NCI-H510A (cell line): ENCODE measurements at regions not wholly inside any gene's neighbourhood (a gene's known extent, or its start where the extent isn't known, plus 50 kb on each side); places are given as distances from the start of the nearest gene placed in this dataset.
"Not testable (repeated sequence)": the region's sequence is repeated elsewhere in the genome, so short reads cannot be mapped to it uniquely, and the experiment has no call there.

Experiments used
- DNase-seq: peaks from one replicate; lab custom pipeline; 2025; lab: John Stamatoyannopoulos, UW

DNA sequence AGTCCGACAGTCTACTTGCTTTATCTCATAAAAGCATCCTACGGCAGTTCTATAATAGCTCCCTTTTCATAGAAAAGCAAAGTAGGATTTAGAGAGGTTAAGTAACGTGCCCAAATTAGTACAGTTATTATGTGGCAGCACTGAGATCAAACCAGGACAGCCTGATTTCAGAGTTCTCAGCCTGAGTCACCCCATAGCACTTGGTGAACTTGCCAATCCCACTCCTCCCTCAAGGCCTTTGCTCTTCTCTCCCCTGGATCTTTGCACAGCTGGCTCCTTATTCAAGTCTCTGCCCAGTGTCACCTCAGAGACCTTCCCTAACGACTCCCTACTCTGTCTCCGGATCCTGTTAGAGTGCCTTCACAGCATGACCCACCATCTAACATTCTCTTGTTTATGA is 438.0 kb upstream of the NFE2L3 start:
- DNase-seq, result no peak

DNA sequence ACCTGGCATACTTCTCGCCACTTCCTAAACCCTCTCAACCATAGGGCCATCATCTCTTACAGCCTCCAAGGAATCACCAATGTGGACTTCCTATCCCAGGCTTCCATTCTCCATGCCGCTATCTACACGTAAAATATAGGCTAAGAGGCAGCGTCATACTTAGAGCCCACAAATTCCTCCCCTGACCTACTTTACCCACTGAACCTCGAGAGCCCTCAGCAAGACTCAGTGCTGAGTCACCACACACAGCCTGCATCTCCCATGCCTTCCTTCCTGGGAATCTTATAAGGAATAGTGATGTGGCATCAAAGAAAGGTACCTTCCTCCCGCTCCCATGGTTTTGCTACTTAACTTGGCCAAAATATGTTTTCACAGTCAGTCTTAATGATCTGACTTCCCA is 435.6 kb upstream of the NFE2L3 start:
- DNase-seq, result no peak

DNA sequence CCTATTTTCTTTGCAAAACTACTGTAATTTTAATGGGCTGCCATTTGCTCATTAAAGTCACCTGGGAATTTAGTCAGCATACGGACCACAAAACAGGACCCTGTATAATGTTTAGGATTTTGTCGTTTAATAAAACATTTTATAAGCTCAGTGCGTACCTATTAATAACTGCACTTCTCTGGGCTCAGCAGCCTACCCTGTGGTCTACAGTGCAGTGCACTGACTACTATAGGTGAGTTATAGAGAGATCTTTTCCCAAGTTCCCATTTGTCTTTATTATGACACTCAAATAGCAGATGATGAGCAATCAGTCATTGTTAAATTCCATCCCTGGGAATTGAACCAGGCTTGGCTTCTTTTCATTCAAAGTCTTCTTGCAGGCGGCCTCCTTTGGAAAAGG is 433.4 kb upstream of the NFE2L3 start:
- no peak for DNase-seq

DNA sequence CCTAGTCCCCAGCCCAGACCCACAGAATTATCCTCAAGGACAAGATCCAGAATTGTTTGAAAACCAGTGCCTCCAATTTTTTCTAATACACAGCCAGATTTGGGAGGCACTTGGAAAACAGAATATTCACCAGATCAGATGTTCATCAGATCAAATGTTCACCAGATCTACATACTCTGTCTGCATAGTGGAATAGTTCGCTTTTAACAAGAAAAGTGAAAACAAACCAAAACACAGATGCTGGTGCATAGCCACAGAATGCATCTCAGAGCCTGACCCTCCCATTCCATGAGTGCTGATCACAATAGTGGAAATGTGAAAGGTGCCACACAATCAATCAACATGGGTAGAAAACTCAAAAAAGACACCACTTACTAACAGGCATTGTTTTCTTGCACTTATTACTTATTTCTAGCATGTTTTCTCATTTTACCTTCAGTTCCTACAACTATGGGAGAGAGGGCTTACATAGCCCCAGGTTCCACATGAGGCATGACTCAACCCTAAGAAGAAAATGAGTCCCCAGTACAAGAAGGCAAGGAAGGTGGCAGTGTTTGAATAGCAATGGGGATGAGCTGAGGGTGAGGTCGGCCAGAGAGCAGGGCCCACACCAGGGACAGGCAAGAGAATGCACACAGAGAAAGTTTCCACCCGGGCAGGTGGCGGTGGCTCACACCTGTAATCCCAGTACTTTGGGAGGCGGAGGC is 432.7 kb upstream of the NFE2L3 start:
- no peak for DNase-seq

DNA sequence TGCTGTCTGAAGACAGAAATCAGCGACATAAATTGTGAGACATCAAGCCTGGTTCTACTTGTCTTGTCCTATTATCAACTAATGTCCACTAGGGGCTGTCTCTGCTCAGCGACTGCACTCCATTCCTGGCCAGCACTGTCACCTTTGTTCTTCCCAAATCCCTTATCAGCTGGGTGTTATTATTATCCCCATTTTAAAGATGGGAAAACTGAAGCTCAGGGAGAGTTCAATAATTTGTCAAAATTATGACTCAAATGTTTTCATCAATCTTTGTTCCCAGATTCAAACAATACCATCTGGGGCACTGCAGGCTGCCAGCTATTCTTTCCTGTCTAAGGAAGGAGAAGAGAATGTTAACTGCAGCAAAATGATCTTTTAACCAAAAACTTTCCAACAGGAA is 431.6 kb upstream of the NFE2L3 start:
- DNase-seq, result no peak

DNA sequence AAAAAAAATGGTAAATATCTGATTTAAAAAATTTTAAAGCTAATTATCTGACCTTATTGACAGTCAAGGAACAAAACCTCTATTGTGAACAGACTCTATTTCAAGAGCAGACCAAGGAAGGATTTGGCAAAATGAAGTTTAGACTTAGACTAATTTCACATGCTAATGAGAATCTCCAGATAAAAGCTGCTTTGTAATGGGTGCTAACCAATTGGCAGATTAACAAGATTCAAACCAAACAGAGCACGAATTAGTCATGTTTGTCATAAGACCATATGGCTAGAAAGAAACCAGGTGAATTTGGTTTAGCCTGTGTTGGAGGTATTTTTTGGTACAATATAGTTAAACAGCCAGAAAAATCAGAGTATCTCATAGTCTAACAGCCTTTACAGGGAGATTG is 429.1 kb upstream of the NFE2L3 start:
- DNase-seq, result no peak

DNA sequence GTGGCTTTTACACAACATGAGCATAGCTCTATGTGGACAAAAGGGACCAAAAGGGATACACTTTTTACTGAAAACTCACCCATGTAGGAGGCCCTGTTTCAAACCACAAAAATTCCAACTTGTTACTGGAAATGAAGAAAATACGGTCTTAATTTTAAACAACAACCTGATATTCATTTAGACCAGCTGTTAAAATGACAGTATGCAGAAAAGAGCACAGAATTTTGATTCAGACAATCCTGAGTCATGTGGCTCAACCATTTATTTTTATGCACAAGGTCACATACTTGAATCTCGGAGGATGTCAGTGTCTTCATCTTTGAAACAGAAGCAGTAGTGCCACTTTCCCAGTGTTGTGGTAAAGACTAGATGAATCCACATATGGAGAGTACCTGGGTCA is 426.5 kb upstream of the NFE2L3 start:
- no peak for DNase-seq

DNA sequence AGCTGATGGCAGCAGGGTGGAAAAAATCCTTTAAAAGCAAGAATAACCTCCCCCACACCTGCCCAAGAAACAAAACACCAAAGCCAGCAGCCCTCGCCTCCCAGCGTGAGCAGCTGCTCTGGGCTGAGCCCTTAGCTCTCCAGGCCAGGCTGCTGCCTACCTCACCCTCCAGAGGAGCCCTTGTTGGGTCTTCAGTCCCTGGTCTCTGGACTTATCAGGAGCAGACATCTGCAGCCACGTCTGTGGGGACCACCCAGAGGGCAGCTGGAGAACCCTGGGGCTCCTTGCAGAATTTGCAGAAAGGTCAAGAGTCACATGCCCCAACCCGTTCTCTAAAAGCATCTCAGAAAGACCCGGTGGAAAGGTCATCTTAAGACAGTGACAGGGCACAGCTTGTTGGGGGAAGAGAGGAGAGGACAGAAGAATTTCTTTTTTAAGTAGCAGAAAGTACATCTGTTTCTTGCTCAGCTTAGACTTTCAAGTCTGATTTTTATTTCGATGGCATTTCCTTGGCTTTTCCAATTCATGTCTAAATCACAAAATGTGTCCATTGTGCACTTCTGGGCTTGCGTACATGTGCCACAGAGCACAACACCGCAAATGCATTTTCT is 425.7 kb upstream of the NFE2L3 start:
- peak; percentile 20 for DNase-seq

DNA sequence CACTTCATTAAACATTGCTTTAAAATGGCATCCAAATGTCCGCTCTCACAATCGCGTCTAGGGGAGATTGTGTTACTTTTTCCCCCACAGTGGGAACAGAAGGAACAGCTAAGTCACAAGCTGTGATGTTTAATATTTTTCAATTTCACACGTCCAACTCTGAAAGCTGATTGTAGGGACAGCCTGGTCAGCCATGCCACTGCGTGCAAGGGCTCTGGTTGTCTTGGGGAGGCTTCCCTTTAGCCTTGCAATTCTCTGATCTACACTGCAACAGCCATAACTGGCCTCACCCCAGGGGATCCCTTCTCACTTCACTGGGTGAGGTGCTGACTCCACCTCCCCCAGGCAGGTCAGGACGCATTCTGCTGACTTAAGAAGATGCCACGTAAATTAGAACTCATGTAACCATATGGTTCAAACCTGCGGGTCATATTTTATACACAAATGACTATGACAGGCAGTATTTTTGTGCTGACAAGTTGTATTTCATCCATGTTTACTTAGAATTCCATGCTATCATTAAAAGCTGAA is 425.2 kb upstream of the NFE2L3 start:
- DNase-seq, result no peak

DNA sequence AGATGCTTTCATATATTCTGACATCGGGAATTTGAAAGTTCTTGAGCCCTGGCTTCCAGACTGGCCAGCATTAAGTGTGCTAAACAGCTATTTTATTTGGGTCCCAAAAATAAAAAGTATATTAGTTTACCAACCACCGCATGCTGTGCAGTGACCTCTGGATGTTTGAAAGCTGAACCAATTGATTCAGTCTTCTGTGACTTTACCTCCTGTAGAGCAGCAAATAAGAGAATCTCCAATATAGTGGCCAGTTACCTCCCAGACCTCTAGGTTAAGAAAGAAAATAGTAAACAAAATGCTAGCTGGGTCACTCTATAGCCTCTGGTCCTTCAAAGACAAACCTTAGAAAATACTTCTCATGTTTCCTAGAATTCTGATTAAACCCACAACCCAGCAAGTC is 424.6 kb upstream of the NFE2L3 start:
- no peak for DNase-seq

DNA sequence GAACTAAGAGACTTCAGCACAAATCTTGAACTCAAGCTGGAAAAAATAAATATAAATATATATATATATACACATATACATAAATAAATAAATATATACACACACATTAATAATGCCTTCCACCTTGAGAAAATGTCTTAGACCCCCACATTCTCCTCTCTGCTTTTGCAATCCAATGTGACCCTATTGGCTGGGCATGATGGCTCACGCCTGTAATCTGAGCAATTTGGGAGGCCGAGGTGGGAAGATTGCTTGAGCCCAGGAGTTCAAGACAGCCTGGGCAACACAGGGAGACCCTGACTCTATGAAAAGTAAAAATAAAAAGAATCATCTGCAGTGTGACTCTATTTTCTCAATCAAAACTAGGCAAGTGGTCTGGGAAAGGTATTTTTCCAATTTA is 424.1 kb upstream of the NFE2L3 start:
- no peak for DNase-seq

DNA sequence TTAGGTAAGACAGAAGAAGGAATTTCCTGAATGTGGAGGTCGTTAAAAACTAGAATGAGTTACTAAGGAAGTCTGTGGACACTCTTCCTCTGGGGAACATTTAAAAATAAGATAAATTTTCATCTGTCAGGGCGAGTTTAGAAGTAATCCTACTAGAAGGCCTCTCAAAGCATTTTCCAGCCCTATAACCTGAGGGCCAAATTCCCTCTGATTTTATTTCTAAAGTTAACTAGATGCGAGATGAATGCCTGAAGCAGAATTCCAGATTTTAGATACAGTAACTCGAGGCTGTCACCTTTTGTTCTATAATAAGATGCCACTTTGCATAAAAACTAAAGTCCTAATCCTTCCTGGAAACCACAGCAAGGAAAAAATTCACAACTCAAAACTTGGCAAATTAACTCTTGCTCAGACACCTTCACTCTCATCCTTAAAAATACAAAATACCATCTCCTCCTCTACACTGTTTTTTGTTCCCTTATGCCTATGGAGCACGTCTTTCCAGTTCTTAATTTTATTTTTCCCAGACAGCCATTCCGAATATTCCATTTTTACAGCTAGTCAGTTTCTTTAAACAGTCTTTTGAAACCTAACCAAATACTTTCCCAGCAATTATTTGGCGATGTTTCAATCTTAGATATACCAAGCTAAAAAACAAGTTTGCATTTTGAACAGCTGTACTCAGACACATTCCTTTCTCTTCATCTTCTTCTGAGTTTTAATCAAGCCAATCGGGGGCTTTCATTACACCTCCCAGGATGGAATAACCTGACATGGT is 420.7 kb upstream of the NFE2L3 start:
- DNase-seq, result no peak

DNA sequence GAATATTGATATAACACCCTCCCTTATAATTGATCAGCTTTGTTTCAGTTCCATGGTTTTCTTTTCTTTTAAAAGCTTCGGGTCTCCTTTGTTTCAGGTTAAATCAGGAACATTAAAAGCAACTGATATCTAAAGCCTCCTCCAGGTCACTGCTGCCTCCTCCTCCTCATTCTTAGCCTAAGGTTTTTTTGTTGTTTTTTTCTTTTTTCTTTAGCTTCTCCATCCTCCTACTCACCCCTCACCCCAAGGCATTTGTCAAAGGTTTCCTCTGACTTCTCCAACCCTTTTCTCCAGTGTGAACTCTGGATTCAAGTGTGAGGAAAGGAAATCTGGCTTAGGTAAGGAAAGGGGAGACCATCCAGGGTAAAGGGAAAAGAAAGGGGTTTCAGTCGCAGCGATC is 420.2 kb upstream of the NFE2L3 start:
- DNase-seq, result no peak

DNA sequence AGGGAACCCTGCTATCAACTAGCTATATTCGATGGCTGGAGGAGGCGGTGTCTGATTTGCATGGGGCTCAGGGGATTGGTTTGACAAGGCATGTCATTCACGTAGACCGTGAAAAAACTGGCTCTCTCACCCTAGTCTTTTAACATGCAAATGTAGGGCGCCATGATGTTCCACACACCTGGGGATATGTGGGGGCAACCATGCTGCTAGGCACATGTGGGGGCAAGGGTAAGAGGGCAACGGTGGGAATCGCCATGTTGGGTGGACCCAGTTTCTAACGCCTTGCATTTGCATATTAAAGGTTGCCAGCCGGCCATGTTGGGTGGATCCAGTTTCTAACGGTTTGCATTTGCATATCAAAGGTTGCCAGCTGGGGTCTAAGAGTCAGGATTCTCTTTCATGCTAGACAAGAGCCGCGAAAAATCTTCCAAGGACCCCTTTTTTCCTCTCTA is 419.2 kb upstream of the NFE2L3 start:
- DNase-seq, result no peak

DNA sequence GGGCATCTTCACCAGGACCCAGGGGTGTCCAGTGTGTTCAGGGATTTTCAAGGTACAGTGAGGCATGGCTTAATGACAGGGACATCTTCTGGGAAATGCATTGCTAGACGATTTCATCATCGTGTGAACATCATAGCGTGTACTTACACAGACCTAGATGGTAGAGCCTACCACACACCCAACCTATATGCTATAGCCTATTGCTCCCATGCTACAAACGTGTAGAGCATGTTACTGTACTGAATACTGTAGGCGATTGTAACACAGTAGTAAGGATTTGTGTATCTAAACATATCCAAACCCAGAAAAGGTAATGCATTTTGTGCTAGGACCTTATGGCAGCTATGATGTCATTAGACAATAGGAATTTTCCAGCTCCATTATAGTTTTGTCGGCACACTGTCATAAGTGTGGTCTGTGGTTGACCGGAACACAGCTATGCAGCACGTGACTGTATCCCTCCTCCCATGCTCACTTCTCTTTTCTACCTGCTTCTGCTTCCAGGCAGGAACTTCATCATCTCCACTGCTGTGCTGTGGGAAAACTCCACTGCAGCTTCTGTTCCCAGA is 416.2 kb upstream of the NFE2L3 start:
- DNase-seq, result no peak

DNA sequence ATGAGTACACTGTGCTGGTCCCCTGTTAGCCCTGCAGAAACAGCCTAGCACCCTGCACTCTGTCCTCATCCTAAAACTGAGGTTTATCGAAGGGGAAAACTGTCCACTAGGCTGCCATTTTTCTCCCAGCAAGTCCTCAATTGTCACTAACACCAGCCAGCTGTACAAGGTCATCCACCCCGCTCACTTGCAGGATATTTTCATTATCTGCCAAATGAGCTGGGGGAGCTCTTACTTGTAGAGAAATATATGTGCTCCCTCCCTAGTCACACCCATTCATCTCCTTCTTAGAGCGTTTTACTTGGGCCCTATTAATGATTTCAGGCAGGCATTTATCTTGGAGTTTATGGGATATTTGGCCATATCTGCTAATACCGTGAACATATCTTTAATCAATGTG is 413.5 kb upstream of the NFE2L3 start:
- no peak for DNase-seq

DNA sequence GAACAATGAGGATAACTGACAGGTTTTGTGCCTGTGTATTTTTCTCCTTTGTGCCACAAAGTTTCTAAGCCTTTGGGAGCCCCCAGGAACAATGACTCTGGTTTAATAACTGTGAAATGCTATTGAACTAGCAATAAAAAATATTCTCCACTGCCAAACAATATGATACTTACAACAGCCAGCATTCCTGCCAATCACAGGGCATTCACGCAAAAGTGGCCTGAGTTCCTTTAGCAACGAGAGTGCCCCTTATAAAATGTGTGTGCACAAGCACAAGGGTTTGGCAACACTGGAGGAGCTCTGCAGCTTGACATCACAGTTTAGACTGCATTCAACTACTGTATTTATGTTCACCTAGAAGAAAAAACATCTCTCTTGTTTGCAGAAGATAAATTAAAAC is 412.9 kb upstream of the NFE2L3 start:
- DNase-seq, result no peak

DNA sequence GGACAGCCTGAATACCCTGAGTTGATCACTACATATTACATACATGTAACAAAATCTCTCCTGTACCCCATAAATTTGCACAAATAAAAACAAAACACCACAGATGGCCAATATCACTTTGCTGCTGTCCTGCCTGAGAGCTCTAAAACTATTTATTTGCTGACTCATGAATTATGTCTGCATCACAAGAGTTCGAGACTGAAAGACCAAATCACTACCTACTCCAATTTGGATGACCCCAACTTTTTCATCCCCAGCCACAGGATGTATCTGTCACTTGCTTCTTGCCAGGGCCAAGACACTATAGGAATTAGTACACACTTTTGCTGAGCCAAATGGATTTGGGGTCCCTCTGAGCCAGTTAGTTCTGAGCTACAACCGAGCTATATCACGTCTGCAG is 409.7 kb upstream of the NFE2L3 start:
- DNase-seq, result no peak

DNA sequence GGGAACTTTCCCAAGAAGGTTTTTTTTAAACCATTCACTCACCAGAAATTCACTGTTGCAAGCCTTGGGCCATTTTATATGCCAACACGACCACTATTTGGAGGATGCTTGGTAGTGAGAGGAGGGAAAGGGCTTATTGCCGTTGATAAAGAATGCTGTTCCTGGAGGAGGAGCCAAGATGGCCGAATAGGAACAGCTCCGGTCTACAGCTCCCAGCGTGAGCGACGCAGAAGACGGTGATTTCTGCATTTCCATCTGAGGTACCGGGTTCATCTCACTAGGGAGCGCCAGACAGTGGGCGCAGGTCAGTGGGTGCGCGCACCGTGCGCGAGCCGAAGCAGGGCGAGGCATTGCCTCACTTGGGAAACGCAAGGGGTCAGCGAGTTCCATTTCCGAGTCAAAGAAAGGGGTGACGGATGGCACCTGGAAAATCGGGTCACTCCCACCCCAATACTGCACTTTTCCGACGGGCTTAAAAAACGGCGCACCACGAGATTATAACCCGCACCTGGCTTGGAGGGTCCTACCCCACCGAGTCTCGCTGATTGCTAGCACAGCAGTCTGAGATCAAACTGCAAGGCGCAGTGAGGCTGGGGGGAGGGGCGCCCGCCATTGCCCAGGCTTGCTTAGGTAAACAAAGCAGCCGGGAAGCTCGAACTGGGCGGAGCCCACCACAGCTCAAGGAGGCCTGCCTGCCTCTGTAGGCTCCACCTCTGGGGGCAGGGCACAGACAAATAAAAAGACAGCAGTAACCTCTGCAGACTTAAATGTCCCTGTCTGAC is 408.1 kb upstream of the NFE2L3 start:
- not testable (repeated sequence) for DNase-seq

DNA sequence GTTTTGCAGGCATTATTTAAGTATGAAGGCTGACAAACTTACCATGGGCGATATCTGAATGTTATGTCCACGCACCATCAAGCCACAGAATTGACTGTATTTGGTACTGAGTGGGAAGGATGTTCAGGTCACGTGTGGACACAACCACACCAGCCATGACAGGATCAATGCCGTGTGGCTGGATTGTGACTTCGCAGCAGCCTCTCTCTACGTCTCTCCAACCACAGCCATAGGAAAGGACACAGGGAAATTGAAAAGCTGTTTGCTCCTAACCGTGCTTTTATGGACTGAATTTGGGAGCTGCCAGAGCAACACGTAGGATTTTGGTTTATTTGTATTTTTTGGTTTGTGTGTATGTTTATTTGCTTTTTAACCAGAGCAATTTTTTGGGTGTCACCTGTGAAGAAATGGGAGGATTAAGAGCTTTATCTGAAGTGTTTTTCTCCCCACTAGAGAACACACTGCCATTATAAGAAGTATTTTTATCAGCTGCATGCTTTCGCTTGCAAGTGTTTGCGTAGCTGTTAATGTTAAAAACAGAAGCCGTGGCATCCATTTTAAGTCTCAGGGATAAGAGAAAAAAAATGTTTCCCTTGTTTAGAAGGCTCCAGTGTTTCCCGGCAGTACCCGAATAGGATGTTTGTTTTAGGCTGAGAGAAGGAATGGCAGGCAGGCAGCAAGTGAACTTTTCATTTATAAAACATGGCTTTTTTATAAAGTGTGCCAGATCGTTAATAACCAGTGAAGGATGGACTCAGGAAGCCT is 401.1 kb upstream of the NFE2L3 start:
- DNase-seq, result no peak

DNA sequence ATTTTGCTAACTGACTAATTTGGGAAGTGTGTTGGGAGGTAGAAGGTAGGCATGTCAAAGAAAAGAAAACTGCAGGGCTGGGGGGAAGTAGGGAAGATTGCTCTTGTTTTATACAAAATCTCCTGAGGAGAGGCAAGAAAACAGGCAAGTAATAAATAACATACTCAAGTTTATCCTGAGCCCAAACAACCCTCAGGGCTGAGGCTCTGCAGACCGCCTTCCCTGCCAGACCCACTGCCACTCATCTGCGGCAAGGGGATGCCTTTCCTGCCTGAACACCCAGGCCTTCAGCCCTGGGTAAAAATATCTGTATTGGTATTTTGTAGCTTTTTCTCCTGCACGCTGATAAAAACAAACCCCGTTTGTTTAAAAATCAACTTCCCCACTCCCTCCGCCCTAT is 399.8 kb upstream of the NFE2L3 start:
- DNase-seq, result no peak
